Astrocyte (in vitro differentiated cells and primary cell): ENCODE measurements at regions not wholly inside any gene's neighbourhood (a gene's known extent, or its start where the extent isn't known, plus 50 kb on each side); places are given as distances from the start of the nearest gene placed in this dataset.

Experiments used
- CTCF ChIP-seq: IDR thresholded peaks from 2 replicates; pipeline ENCODE4 v1.5.1; 2011; ENCODE audit warnings: low read depth, mild to moderate bottlenecking, inconsistent platforms, low read length, moderate library complexity; ENCODE audit not compliant: insufficient read depth
- EZH2 ChIP-seq: IDR thresholded peaks from 2 replicates; pipeline ENCODE4 v1.6.1; 2012; ENCODE audit warnings: mild to moderate bottlenecking, low read length, inconsistent platforms; ENCODE audit not compliant: insufficient read depth

- TF ChIP-seq EZH2: no peak
- TF ChIP-seq CTCF: no peak
Observed at GRCh38 chr15:66993874-66994696, 71.3 kb upstream of the SMAD3 start.
